NCI-H748 treated with DMSO at 0.1 percent for 48 hours (cell line): ENCODE measurements at regions not wholly inside any gene's neighbourhood (a gene's known extent, or its start where the extent isn't known, plus 50 kb on each side); places are given as distances from the start of the nearest gene placed in this dataset.
"Not testable (repeated sequence)": the region's sequence is repeated elsewhere in the genome, so short reads cannot be mapped to it uniquely, and the experiment has no call there.

Source experiments
- DNase-seq: peaks from one replicate; lab custom pipeline; 2025; lab: John Stamatoyannopoulos, UW

DNA sequence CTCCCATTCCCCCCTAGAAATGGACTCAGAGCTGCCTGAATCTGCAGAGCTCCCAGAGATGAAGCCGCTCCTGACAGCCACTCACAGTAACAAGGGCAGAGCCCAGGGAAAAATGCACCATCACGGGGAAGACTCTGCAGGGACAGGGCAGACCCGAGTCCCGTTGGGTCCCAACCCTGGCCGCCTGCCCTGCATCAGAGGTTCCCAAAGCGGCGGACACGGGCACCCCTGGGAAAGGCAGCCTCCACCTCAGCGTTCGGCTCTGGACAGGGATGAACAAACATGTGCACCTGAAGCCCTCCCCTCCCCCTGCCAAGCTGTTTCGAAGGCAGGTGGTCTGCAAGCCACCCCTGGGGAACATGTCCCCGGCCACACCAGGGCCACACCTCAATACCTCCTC is 320.4 kb downstream of the ADGRD1 start:
- DNase-seq, result no peak

DNA sequence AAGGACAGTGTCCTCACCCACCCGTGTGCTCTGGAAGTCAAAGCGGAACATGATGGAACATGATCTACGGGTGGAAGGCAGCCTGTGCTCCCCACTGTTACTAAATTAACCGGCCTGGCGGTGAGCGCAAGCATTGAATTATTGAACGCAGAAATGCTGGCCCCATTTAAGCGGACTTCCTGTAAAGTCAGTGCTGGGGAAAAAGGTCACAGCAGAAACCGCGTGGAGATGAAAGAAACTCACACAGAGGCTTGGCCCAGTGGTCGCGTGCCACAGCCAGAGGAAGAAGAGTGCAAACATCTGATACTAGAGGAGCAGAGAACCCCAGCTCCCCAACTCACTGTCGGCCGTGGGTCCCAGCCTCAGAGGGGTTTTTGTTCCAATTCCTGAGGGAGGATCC is 321.2 kb downstream of the ADGRD1 start:
- DNase-seq, result no peak

DNA sequence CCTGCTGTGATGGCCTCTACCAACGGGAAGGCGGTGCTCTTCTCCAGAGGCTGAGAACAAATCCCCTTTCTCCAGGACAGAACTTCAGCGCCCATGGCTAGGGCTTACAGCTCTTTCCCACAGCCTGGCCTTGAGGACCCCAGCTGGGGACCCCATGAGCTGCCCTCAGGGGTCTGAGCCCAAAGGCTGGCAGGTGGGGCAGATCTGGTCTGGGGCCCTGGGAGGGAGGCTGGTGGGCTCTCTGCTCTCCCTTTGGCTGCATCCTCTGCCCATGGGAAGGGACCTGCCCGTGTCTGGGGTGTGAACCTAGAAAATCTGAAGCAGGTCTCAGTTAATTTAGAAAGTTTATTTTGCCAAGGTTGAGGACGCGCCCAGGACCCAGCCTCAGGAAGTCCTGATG is 322.1 kb downstream of the ADGRD1 start:
- DNase-seq, result no peak

DNA sequence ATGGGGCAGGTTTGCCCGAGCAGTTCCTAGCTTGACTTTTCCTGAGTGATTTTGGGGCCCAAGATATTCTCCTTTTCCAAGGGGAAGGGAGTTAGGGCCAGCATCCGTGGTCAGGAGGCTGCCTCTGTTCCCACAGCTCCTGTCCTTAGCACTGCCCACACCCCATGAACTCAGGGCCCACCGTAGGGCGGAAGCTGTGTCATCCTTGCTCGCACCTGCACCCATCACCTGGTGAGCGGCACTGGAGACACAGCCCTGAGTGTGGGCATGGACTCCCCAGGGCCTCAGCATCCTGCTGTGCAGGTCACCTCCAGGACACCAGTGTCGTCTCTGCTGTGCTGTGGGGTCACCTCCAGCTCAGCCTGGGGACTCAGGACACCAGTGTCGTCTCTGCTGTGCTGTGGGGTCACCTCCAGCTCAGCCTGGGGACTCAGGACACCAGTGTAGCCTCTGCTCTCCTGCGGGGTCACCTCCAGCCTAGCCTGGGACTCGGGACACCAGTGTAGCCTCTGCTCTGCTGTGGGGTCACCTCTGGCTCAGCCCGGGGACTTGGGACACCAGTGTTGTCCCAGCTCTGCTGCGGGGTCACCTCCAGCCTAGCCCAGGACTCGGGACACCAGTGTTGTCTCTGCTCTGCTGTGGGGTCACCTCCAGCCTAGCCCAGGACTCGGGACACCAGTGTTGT is 322.9 kb downstream of the ADGRD1 start:
- no peak for DNase-seq

DNA sequence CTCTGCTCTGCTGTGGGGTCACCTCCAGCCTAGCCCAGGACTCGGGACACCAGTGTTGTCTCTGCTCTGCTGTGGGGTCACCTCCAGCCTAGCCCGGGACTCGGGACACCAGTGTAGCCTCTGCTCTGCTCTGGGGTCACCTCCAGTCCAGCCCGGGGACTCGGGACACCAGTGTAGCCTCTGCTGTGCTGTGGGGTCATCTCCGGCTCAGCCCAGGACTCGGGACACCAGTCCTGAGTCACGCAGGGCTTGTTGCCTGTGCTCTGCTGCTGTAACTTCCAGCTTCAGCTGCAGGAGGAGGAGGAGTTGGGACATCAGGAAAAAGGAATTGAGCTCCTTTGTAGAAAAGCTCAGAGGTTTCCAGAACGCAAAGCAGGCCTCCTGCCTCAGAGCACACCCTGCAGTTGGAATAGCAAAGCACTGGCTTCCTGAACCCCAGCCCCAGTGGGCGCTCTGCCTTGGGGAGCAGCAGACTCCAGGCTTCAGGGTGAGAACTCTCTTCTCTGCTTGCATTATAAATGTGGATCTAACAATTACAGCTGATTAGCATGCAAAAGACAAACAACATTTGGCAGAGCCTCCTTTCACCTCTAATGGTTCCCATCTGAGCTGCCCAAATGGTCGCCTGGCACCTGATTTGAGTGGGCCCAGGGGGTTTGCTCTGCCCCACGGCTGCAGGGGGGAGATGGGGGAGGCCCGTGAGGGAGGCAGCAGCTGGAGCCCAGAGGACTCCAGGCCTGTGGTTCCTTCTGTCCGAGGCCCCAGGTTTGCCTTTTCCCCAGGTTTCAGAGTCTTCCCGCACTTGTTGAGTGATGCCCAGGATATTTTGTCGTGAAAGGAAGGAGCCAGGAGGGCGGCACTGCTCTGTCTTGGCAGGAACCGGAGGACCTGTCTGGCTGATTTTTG is 323.7 kb downstream of the ADGRD1 start:
- DNase-seq, result not testable (repeated sequence)

DNA sequence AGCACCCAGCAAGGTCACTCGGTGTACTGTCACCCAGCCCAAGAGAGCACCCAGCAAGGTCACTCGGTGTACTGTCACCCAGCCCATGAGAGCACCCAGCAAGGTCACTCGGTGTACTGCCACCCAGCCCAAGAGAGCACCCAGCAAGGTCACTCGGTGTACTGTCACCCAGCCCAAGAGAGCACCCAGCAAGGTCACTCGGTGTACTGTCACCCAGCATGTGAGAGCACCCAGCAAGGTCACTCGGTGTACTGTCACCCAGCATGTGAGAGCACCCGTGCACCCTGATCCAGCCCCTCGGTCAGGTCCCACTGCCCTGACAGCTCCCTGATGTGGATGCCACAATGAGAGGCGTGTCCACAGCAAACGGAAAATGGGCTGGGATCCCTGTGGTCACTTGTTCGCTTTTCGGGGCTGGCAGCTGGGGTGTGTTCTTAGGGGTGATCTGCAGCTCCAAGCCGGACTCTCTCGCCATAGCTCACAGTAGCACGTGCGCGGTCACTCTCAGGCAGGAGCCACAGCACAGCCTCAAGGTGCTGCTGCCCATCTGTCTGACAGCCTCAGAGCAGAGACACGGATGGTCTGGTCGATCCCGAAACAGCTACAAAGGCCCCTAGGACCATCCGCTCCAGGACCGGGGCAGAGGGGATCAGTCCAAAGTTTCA is 324.9 kb downstream of the ADGRD1 start:
- DNase-seq, result not testable (repeated sequence)

DNA sequence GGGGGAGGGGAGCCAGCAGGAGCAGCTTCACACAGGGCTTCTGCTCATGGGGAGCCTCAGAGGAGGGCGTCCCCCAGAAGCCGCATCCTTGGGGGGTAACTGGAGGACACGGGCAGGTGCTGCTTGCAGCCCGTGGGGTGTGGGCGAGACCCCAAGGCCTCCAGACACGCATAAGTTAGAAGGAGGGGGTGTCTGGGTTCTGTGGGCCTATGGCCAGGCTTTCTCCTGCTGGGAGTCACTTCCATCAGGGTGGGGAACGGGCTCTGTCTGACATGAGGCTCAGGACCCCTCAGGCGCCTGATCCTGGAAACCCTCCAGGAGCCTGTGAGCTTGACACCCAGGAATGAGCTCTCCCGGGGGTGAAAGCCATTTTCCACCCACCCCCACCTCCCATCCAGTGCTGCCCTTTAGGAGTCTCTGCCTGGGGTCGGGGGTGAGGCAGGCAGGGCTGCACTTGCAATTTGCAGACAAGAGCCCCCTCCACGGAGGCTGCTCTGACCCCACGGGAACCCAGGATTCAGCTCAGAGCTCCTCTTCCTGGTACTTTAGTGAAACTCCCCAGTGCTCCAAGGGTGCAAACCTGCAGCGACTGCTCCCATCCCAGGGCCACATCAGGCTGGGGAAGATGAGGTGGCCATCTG is 325.7 kb downstream of the ADGRD1 start:
- no peak for DNase-seq

DNA sequence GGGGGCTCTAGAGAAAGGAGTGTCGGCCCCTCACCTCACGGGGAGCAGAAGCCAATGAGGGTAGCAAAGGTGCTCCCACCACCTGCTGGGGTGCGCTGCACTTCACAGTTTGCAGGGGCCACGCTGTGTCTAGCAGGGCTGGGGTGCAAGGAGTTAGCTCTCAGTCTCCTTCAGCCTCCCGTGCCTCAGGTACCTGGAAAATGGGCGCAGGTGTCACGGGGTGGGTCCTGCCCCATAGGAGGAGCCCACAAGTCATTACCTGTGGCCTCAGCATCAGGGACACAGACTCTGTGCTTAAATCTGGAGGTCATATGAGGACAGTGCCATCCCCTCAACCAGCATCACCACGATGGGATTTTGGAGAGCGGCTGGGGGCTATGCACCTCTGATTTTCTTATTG is 326.7 kb downstream of the ADGRD1 start:
- no peak for DNase-seq

DNA sequence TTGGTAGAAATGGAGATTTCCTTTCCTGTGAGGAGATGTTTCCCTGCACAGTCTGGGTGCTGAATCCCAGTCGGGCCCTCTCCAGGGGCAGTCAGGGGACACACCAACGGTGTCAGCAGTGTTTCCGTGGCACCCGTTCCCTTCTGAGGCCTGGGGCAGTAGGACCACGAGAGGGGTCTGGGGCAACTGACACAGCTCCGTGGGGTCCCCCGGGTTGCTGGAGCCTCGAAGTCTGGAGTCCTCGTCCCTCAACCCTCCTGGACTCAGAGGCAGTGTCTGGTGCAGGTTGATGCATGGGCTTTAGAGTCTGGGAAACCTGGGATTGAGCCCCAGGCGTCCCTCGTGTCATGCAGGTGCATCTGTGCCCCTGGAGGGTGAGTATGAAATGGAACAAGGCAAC is 327.3 kb downstream of the ADGRD1 start:
- no peak for DNase-seq

DNA sequence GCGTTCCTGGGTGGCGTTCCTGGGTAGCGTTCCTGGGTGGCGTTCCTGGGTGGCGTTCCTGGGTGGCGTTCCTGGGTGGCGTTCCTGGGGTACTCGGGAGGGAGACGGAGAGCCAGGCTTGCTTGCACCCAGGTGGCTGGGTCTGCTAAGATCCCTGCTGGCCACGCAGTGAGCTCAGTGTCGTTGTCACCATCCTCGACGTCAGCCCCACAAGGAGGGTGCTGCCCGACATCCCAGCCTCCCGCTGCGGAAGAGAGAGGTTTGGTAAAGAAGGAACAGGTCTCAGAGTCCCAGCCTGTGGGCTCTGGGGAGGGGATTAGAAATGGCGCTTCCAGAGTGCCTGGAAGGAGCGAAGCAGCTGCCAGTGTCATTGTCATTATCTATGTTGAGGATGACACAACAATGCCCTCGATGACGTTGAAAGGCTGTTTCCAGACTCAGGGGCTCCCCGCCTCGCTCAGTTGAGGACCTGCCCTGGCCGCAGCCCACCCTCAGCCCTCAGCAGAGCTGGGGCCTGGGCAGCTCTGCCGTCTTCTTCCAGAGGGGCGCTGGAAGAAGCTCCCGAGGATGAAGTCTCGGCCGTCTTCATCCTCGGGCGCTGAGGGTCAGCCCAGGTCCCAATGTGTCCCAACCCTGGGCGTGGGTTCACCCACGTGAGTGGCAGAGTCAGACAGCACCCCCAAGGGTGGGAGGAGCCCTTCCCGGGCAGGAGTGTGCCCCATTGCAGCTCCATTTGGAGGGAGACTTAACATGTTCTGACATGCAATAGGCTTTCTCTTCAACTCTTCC is 328.8 kb downstream of the ADGRD1 start:
- DNase-seq, result no peak

DNA sequence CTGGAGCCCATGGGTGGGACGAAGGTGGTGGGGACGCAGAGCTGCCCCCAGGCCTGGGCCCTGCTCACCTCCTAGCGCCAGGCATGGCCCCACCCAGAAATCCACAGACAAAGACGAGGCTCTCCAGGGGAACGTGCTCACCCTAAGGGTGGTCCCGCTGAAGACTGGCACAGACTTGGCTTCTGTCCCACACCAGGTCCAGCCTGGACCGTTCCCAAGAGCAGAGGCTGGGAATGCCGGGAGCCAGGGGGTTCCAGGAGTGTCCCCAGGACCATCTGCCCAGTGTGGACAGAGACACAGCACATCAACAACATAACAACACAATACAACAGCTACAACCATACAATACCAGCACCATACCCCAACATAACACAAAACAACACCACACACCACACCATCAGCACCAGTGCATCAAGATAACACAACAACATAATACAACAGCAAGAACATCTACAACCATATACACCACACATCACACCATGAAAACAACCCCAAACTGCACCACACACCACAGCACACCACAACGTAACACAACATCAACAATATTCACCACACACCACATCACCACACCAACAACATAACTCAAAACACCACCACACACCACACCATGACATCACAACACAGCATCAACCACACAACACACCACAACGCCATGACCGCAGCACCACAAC is 329.6 kb downstream of the ADGRD1 start:
- DNase-seq, result no peak

DNA sequence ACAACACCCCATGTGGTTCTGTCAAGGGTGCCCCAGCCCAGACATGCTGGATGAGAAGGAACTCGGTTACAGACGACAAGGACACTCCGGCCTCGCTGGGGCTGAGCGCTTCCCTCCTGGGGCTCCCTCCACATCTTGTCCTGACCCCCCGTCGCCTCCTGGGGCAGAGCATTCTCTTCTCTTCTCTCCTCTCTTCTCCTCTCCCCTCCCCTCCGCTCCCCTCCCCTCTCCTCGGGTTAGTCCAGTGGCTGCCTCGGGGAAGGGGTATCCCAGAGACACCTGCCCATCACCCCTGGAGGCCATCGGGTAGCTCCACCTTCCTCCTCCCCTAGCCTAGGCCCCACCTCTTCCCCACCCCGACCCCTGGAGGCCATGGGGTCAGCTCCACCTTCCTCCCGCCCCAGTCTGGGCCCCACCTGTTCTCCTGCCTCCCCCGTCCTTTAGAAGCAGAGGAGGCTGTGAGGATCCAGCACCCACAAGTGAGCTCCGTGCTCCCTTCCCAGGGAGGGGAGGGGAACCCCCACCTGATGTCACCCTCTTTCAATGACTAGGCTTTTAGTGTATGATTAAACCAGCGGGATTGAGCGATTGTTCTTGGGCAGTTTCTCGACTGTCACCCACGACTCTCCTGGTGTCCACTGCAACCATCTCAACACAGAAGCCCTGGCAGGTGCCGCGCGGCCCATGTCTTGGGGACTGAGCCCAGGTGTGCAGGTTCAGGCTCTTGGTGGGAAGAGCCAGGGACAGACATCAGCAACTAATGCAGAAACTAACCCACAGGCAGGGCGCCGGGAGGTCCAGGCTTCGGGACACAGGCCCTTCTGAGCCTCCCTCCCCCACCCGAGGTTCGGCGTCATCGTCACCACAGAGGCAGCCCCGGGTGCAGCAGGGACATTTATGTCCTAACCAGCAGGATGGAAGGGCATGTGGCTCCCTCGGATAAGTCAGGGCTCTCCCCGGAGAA is 330.4 kb downstream of the ADGRD1 start:
- not testable (repeated sequence) for DNase-seq

DNA sequence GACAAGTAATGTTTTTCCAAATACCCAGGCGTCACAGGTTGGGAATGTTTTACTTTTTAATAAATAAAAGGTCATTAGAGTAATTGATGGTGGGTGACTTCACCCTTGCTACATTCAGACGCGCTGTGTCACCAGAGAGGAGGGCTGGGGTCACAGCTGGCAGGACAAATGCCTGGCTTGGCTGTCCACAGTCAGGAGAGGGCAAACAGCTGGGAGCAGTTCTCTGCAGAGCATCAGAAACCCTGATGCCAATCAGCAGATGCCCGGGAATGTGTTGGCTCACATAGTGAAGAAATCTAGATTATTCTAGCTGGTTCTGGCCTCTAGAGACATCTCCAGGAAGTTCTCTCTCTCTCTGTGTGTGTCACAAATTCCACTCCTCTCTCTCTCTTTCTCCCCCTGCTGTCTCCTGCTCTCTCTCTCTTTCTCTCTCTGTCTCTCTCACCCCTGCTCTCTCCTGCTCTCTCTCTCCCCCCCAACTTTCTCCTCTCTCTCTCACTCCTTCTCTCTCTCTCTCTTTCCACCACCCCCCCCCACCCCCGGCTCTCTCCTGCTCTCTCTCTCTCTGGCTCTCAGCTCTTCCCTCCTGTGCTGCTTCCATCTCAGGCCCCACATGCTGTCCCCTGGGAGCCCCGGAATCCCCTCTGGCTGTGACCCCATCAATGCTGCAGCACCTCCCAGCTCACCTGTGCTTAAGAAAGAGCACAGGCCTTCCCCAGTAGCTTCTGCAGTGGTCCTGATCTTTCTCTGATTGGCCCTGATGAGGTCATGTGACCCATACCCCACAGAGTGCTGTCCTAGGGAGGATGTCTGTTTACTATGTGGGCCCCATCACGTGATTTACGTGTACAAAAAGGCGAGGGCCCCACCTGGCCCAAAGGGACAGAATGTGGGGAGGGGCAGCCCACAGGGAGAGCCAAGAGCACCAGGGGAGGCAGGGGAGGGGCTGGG is 331.5 kb downstream of the ADGRD1 start:
- not testable (repeated sequence) for DNase-seq

DNA sequence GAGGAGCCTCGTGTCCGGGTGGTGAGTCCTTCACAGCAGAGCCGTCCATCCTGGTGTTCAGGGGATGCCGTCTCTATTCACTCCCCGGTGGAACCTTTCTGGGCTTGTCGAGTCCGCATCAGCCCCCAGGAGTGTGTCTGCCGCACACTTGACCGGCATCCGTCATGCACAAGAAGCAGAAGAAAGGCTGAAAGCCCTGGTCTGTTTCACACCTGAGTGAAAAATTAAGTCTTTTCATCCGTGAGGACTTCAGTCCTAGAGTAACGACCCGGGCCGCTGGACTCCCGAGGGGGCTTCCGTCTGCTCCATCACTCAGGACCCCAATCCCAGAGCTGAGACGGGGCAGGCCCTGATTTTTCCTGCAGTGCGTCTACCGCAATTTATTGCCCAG is 332.2 kb downstream of the ADGRD1 start:
- DNase-seq, result not testable (repeated sequence)

DNA sequence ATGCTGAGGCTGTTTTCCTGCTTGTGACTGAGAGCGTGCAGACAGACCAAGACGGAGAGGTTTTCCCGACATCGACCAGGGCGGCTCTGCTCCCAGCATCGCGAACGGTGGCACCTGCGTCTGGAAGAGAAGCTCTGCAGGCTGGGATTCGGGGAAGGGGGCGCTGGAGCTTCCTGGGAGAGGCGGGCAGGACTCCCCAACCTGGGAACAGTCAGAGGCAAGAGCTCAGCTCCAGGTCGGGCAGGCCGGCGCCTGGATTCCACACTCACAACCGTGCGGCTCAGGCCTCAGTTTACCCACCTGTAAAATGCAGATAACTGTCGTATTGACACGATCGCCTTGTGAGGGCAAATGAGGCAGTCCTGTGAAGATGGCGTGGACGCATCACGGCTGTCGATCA is 332.6 kb downstream of the ADGRD1 start:
- DNase-seq, result not testable (repeated sequence)

DNA sequence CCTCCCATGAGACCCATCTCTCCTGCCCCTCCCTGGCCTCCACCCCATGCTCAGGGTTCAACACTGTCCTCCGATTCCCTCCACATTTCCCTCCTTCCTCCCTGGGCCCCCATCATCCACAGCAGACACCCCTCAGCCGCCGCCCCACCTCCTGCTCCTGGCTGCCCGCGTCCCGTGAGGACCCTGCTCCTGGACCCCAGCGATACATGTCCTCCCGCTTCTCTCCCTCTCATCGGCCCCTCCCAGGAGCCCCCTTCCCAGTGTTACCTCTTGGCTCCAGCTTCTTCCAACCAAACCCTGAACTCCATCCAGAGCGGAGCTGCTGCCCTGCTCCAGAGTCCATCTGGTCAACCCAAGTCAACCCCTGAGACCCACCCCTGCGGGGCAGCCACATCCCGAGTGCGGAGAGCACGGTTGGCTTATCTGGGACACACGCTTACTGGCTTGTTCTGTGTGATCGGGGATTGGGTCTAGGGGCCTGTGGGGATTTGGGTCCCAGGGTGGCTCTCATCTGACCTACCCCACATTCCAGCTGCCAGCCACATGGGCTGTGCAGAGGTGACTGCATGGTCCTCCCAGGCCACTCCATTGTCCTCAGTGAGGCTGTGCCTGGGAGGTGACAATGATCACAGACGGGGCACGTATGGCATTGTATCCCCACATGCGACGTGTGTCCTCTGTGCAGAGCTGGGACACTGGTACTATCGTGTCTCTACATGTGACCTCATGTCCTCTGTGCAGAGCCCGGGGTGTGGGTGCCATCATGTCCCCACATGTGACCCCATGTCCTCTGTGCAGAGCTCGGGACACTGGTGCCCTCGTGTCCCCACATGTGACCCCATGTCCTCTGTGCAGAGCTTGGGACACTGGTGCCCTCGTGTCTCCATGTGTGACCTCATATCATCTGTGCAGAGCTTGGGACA is 333.6 kb downstream of the ADGRD1 start:
- DNase-seq, result no peak

DNA sequence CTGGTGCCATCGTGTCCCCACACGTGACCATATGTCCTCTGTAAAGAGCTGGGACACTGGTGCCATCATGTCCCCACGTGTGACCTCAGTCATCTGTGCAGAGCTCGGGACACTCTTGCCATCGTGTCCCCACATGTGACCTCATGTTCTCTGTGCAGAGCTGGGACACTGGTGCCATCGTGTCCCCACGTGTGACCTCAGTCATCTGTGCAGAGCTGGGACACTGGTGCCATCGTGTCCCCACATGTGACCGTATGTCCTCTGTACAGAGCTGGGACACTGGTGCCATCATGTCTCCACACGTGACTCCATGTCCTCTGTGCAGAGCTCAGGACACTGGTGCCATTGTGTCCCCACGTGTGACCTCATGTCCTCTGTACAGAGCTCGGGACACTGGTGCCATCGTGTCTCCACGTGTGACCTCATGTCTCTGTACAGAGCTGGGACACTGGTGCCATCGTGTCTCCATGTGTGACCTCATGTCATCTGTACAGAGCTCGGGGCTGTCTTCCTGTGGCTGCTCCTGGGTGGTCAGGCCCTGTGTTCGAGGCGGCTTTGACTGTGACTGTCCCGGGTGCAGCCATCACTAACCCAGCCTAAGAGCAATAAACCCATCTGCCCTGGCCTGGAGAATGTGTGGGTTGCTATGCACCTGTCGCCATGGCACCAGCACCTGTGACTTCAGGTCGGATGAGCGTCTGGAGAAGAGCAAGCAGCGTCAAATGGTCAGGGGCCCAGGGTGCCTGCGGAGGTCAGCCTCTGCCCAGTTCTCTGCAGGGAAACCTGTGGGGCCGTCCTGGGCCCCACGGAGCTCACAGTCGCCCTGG is 334.4 kb downstream of the ADGRD1 start:
- DNase-seq, result no peak
